GM19438 (cell line): ENCODE measurements at regions not wholly inside any gene's neighbourhood (a gene's known extent, or its start where the extent isn't known, plus 50 kb on each side); places are given as distances from the start of the nearest gene placed in this dataset.
"Not testable (repeated sequence)": the region's sequence is repeated elsewhere in the genome, so short reads cannot be mapped to it uniquely, and the experiment has no call there.

ENCODE experiments used
- ATAC-seq: cut with Tn5 transposase; IDR thresholded peaks from one replicate; pipeline ENCODE4 v1.9.1; 2021; ENCODE audit warnings: low read depth; ENCODE audit not compliant: unreplicated experiment

- no peak for ATAC-seq
These were observed 837.7 kb downstream of the REEP3 start for GRCh38 chr10:64358907-64359306.

- ATAC-seq, result not testable (repeated sequence)
These were observed 839.0 kb downstream of the REEP3 start for GRCh38 chr10:64360240-64360639.

DNA sequence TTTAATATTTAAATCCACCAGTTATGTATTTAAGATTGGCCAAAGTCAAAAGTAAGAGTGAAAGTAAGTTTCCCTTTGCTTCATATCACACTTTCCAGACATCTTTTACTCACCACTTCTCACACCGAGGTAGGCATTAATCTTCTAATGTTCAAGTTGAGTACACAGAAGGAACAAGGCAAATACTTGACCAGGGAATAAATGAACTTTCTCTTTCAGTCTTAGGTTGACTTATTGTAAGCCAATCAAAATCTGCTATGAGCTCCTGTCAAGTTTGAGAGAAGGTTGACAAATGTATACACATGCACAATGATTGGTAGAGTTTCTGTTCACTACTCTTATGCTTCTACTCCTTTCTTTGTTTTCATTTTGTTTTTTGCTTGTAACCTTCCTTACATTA, 842.5 kb downstream of the REEP3 start:
- no peak for ATAC-seq

DNA sequence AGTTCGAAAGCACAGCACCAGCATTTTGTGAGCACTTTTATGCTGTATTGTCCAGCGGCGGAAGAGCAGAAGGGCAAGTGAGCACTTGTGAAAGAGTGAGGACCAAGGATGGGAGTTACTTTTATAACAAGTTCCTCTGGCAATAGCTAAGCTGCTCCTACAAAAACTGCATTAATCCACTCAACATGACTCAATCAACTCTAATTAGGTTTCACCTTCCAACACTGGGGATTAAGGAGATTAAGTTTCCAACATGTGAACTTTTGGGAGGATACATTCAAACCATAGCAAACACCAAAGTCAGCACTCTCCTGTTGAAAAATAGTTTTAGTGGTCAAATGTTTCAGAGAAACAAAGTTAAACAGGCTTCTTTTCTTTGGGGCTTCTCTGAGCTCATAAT, 844.5 kb downstream of the REEP3 start:
- no peak for ATAC-seq

GRCh38 chr10:64368298-64368697, 847.1 kb downstream of the REEP3 start:
- ATAC-seq, result no peak

GRCh38 chr10:64369885-64370773, 848.9 kb downstream of the REEP3 start:
- no peak for ATAC-seq

DNA sequence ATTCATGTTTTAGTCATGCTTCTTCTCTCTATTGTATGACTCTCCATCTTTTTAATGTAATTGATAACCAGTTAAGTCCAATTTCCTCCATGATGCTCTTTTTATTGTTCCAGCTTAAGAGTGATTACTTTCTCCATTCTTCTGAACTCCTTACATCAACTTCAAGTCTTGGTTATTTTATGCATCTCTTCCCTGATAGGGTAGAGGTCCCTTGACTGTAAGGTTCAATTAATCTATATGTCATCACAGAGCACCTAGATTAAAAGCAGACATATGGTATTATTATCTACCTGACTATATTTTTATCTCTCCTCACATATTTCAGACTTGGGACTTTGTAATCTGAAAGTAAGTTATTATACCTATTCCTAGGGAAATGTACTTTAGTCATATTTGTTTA, 853.1 kb downstream of the REEP3 start:
- no peak for ATAC-seq

DNA sequence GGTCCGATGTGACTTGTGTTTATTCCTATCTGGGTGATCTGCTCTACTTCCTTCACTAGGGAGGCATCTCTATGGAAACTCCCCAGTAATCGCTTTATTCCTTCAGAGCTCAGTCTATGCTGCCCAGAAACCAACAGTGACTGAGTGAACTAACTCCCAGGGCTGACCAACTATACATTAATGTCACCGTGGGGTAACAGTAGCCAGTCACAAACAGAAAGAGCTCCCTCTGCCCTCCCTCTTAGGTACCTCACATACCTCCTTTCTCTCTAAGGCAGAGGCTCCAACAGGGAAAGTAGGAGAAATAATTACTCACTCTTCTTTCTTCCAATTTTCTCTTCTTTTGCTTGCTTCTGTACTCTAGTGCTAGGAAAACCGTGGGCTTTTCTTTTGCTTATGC, 855.0 kb downstream of the REEP3 start:
- ATAC-seq, result no peak

- no peak for ATAC-seq
These were observed 858.7 kb downstream of the REEP3 start for GRCh38 chr10:64379898-64380297.

- no peak for ATAC-seq
These were observed 864.2 kb downstream of the REEP3 start for GRCh38 chr10:64385355-64385754.

DNA sequence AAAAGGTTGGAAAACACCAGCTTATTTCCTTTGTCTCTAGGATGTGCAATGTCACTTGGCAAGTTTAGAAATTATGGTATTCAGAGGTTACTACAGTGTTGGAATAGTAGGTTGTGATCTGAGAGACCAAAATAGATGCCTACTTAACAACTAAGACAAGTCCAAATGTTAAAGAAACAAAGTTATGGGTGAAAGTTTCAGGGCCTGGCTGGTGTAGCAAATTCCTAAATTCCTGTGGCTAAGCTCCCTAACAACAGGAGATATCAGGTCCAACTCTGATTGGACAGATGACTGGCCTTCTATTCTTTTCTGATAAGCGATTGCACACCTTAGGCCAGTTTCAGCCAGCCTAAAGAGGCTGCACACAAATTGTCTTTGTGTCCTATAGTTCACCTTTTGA, 873.5 kb downstream of the REEP3 start:
- no peak for ATAC-seq

- no peak for ATAC-seq
These were observed 875.0 kb downstream of the REEP3 start for GRCh38 chr10:64396105-64396708.

- no peak for ATAC-seq
These were observed 875.9 kb downstream of the REEP3 start for GRCh38 chr10:64397125-64397524.

DNA sequence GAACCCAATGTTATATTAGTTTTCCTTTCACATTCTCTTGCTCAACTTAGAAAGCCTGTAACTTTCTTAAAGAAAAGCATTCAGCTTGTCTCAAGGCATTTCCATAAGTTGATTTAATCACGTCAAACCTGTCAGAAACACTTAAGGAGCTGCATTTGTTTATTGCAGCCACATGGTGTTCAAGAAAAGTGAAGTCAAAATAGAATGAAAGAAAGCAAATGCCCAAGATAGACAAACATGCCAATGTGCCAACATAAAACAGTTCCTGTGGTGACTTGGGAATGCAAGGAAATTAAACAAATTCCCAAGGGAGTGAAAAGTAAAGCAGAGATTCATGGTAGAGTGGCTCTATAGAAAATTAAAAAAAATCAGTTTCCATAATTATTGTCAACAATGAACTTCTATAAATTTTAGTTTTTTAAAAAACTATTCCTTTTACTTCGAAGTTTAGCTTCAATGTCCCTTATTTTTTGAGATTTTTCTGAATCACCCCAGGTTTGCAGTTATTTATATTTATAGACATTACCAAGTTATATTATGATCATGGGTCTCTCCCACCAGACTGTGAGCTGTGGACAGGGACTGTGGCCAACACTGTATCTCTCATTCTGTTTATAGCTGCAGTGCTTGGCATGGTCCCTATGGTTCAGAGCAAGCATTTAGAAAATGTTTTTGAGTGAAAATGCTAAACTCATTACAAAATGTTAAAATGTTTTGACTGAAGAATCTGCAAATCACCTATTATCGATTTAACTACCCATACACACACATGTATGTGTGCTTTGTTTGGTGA, 887.4 kb downstream of the REEP3 start:
- no peak for ATAC-seq

GRCh38 chr10:64409349-64409748, 888.1 kb downstream of the REEP3 start:
- no peak for ATAC-seq

DNA sequence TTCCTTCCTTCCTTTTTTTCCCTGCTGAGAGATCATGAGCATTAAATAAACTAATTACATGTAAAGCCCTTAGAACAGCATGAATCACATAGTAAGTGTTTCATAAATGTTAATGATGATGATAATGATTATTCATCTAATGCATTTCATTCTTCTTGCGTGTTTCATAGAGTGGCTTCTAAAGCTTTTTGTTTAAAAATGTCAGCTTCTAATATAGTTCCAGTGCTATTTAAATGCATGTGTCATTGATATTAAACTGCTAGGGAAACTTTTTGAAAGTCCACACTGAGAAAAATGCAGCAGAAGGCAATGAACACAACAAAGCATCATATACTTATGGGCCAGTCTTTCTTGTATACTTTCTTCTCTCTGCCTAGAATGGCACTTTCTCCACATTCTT, 894.8 kb downstream of the REEP3 start:
- no peak for ATAC-seq

DNA sequence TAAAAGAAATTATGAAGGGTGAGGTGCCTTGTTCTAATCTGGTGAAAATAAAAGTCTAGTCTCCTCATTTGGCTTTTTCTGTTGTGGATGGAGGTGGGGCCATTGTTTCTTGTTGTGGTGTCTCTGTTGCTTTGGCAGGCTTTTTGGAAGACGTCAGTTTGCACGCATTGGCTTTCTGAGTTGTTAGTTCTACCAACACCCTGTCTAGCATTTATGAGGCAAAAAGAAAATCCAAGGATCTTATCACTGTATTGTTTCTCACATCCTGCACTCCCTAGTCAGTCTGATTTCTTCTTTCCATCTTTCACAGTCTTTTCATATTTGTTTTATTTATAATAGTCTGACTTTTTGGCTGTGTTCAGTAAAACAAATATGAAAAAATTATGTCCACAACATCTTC, 898.3 kb downstream of the REEP3 start:
- no peak for ATAC-seq

GRCh38 chr10:64426745-64427144, 905.5 kb downstream of the REEP3 start:
- ATAC-seq, result no peak

- no peak for ATAC-seq
These were observed 909.6 kb downstream of the REEP3 start for GRCh38 chr10:64430690-64431323.

DNA sequence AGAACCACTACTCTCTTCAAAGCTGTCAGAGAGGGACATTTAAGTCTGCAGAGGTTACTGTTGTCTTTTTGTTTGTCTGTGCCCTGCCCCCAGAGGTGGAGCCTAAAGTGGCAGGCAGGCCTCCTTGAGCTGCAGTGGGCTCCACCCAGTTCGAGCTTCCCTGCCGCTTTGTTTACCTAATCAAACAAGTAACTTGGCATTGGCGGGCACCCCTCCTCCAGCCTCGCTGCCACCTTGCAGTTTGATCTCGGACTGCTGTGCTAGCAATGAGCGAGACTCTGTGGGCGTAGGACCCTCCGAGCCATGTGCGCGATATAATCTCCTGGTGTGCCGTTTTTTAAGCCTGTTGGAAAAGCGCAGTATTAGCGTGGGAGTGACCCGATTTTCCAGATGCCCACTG, 920.7 kb downstream of the REEP3 start:
- not testable (repeated sequence) for ATAC-seq

DNA sequence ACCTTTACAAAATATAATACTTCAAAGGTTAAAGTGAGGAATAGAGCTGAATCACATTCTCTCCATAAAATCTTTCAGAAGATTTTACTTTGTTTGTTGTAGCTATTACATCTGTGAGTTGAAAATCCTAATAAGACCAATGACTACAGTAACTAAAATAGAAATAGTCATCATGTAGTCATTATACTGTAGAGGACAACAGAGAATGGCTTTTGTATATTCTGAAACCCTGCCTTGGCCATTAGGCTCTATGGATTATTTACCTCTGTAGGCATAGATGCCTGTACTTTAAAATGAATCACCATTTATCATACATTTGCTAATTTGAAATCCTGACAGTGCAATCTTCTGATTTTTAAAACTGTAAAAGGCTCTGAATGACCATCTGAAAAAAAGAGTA, 923.0 kb downstream of the REEP3 start:
- no peak for ATAC-seq
